ENCODE measurements at regions not wholly inside any gene's neighbourhood (a gene's known extent, or its start where the extent isn't known, plus 50 kb on each side); places are given as distances from the start of the nearest gene placed in this dataset.

DNA sequence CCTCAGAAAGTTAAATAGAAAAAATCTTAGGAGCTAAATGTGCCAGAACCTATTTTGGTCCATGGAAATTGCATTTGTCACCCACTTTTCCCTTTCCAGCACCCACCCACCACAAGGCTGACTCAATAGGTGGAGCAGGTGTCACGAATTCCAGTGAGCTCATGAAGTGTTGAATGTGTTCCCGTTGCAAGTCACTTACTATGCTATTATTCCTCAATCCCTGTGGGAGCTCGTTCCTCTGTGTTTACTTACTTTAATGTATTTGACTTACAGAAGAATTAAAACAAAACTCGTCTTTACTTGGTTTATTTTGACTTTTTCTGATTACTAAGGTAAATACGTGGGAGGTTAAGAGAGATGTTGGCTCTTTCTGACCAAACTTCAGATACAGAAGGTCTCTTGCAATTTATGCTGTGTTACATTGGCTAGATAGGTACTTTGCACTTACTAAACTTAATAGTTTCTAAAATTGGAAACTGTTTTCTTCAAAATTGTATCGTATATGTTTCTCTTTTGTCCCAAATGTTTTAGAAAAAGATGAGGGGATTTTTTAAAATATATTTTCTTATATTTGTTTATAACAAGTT is 269.4 kb upstream of the NOVA1 start:
- TF ChIP-seq POLR2AphosphoS5 (IDR thresholded peaks at IDR 0.05; ENCODE audit: borderline replicate concordance, low read depth, low read length) (no peak), FOXP2 (optimal IDR thresholded peaks at IDR 0.05; ENCODE audit: control extremely low read depth, extremely low read length, insufficient read depth) (no peak), EZH2 (IDR thresholded peaks at IDR 0.05) (no peak)
- Histone ChIP-seq H3K4me3 (no peak overlapping the region), H3K9ac (ENCODE audit: insufficient read length) (no peak overlapping the region), H3K36me3 (ENCODE audit: insufficient read depth, low read length) (no peaks in the 10 kb centered on the region), H3K27ac (no peak overlapping the region), H3K9me3 (ENCODE audit: low read depth, low read length) (no peaks in the 10 kb centered on the region)
- DNase-seq (ENCODE audit: low read depth, low spot score), result no peak

DNA sequence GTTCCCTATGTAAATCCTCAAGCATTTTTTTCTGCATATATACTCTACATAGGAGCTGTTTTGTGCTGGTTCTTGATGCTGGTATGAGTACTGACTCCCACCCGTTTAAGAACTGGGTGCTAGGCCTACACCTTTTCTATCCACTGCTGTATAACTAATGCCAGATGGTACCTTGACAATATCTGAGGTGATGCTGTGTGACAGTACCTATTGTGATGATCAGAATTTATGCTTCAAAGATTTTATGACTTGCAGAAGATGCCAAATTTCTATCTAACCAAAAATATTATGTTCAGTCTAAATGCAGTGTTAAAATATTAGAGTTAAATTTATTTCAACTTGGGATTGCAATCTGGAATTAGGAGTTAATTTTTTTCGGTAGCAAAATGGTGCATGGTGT is 272.3 kb upstream of the NOVA1 start:
- TF ChIP-seq POLR2AphosphoS5 (IDR thresholded peaks at IDR 0.05; ENCODE audit: borderline replicate concordance, low read depth, low read length) (no peak), FOXP2 (optimal IDR thresholded peaks at IDR 0.05; ENCODE audit: control extremely low read depth, extremely low read length, insufficient read depth) (no peak)
- Histone ChIP-seq H3K9me3 (ENCODE audit: low read depth, low read length) (no peaks in the 10 kb centered on the region), H3K27ac (no peak overlapping the region), H3K9ac (ENCODE audit: insufficient read length) (no peak overlapping the region), H3K36me3 (ENCODE audit: insufficient read depth, low read length) (no peaks in the 10 kb centered on the region), H3K4me3 (no peak overlapping the region)
- DNase-seq (ENCODE audit: low read depth, low spot score), result no peak

GRCh38 chr14:26870722-26871617 is 273.1 kb upstream of the NOVA1 start:
- TF ChIP-seq FOXP2 (optimal IDR thresholded peaks at IDR 0.05; ENCODE audit: control extremely low read depth, extremely low read length, insufficient read depth), result no peak
- no peak for TF ChIP-seq POLR2AphosphoS5 (IDR thresholded peaks at IDR 0.05; ENCODE audit: borderline replicate concordance, low read depth, low read length)
- TF ChIP-seq EZH2 (IDR thresholded peaks at IDR 0.05), result no peak
- Histone ChIP-seq H3K36me3 (ENCODE audit: insufficient read depth, low read length) (no peaks in the 10 kb centered on the region), H3K9ac (ENCODE audit: insufficient read length) (no peak overlapping the region), H3K27ac (no peak overlapping the region), H3K4me3 (no peak overlapping the region), H3K9me3 (ENCODE audit: low read depth, low read length) (no peaks in the 10 kb centered on the region)
- no peak for DNase-seq (ENCODE audit: low read depth, low spot score)

DNA sequence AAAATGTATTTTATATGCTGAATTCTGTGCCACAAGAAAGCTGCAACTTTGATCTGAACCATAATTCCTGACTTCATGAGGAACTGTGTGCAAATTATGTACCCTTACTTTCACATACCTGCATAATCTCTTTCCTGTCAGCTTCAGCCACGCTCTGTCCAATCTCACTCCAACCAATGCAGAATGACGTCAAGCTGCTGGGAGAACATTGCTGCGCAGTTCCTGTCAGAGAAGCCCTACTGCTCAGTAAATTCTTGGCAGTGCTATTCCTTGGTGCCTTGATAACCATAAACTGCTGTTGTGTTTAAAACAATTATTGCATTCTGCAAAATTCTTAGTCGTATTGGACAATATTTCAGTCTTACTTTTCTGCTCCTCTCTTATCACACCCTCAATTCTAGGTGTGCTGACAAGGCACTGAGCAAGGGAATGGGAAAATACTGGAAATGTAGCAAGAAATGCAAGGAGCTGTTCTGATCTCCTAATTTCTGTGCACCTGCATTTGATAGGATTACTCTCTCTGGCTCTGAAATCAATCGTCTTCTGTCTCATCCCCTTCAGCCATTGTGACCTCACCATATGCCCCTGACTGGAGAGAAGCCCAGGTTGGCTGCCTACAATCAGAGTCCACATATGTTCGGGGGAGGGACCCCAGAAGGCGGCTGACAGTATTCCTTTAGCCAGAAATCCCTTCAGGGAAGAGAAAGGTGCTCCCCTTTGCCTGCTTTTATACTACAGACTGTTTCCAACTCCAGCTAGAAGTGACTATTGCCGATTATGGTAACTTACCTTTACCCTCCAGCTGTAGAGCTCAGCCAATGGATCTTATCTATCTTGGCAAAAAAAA is 274.9 kb upstream of the NOVA1 start:
- no peak for TF ChIP-seq FOXP2 (optimal IDR thresholded peaks at IDR 0.05; ENCODE audit: control extremely low read depth, extremely low read length, insufficient read depth)
- no peak for TF ChIP-seq EZH2 (IDR thresholded peaks at IDR 0.05)
- no peak for TF ChIP-seq POLR2AphosphoS5 (IDR thresholded peaks at IDR 0.05; ENCODE audit: borderline replicate concordance, low read depth, low read length)
- Histone ChIP-seq H3K9ac (ENCODE audit: insufficient read length) (no peak overlapping the region), H3K4me3 (no peak overlapping the region), H3K36me3 (ENCODE audit: insufficient read depth, low read length) (no peaks in the 10 kb centered on the region), H3K27ac (no peak overlapping the region), H3K9me3 (ENCODE audit: low read depth, low read length) (no peaks in the 10 kb centered on the region)
- DNase-seq (ENCODE audit: low read depth, low spot score), result no peak

GRCh38 chr14:26873362-26873960 is 275.6 kb upstream of the NOVA1 start:
- H3K9me3 ChIP-seq (ENCODE audit: low read depth, low read length), result no peaks in the 10 kb centered on the region
- TF ChIP-seq EZH2 (IDR thresholded peaks at IDR 0.05), result no peak
- TF ChIP-seq POLR2AphosphoS5 (IDR thresholded peaks at IDR 0.05; ENCODE audit: borderline replicate concordance, low read depth, low read length), result no peak
- no peak for TF ChIP-seq FOXP2 (optimal IDR thresholded peaks at IDR 0.05; ENCODE audit: control extremely low read depth, extremely low read length, insufficient read depth)

GRCh38 chr14:26887847-26888246 is 290.0 kb upstream of the NOVA1 start:
- Histone ChIP-seq H3K4me3 (no peak overlapping the region), H3K9ac (ENCODE audit: insufficient read length) (no peak overlapping the region), H3K36me3 (ENCODE audit: insufficient read depth, low read length) (no peaks in the 10 kb centered on the region), H3K9me3 (ENCODE audit: low read depth, low read length) (no peaks in the 10 kb centered on the region), H3K27ac (no peak overlapping the region)
- no peak for DNase-seq (ENCODE audit: low read depth, low spot score)
- TF ChIP-seq EZH2 (IDR thresholded peaks at IDR 0.05), result no peak
- TF ChIP-seq POLR2AphosphoS5 (IDR thresholded peaks at IDR 0.05; ENCODE audit: borderline replicate concordance, low read depth, low read length), result no peak
- no peak for TF ChIP-seq FOXP2 (optimal IDR thresholded peaks at IDR 0.05; ENCODE audit: control extremely low read depth, extremely low read length, insufficient read depth)

More at GRCh38 chr14:26873362-26873960, 275.6 kb upstream of the NOVA1 start:
- no peak overlapping the region for H3K27ac ChIP-seq
- DNase-seq (ENCODE audit: low read depth, low spot score), result no peak
- no peaks in the 10 kb centered on the region for H3K36me3 ChIP-seq (ENCODE audit: insufficient read depth, low read length)
- no peak overlapping the region for H3K4me3 ChIP-seq
- H3K9ac ChIP-seq (ENCODE audit: insufficient read length), result no peak overlapping the region

DNA sequence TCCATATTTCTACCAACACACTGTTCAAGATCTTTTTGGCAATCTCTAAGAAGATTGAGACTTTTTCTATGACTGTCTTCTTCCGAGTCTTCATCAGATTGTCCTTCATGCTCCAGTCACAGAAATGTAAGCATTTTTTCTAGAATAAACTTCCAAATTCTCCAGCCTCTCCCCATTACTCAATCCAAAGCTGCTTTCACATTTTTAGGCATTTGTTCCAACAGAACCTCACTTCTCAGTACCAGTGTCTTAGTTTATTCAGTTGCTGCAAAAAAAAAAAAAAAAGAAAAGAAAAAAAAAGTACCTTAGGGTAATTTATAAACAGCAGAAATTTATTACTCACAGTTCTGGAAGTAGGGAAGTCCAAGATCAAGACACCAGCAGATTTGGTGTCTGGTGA is 290.8 kb upstream of the NOVA1 start:
- DNase-seq (ENCODE audit: low read depth, low spot score), result no peak
- Histone ChIP-seq H3K4me3 (no peak overlapping the region), H3K9me3 (ENCODE audit: low read depth, low read length) (no peaks in the 10 kb centered on the region), H3K36me3 (ENCODE audit: insufficient read depth, low read length) (no peaks in the 10 kb centered on the region), H3K27ac (no peak overlapping the region), H3K9ac (ENCODE audit: insufficient read length) (no peak overlapping the region)
- TF ChIP-seq EZH2 (IDR thresholded peaks at IDR 0.05) (no peak), POLR2AphosphoS5 (IDR thresholded peaks at IDR 0.05; ENCODE audit: borderline replicate concordance, low read depth, low read length) (no peak), FOXP2 (optimal IDR thresholded peaks at IDR 0.05; ENCODE audit: control extremely low read depth, extremely low read length, insufficient read depth) (no peak)

DNA sequence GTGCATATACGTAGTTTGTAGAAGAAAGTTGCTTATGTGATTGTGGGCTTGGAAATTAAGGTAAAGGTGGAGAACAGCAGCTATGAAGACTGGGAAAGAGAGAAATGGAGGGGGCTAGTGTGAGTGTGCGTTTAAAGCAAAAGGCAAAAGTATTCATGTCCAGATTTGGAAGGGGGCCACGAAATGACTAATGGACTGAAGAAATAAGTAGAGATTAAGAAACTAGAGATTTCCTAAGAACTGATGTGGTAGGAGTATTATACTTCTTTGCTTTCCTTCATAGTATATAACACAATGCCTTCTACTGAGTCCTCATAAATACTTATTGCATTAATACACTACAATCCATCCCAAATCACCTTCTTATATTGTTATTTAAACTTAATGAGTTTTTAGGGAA is 298.6 kb upstream of the NOVA1 start:
- Histone ChIP-seq H3K9ac (ENCODE audit: insufficient read length) (no peak overlapping the region), H3K36me3 (ENCODE audit: insufficient read depth, low read length) (no peaks in the 10 kb centered on the region), H3K4me3 (no peak overlapping the region), H3K9me3 (ENCODE audit: low read depth, low read length) (no peaks in the 10 kb centered on the region), H3K27ac (no peak overlapping the region)
- DNase-seq (ENCODE audit: low read depth, low spot score), result no peak
- TF ChIP-seq EZH2 (IDR thresholded peaks at IDR 0.05) (no peak), POLR2AphosphoS5 (IDR thresholded peaks at IDR 0.05; ENCODE audit: borderline replicate concordance, low read depth, low read length) (no peak), FOXP2 (optimal IDR thresholded peaks at IDR 0.05; ENCODE audit: control extremely low read depth, extremely low read length, insufficient read depth) (no peak)
